HepG2 (cell line): ENCODE measurements at regions not wholly inside any gene's neighbourhood (a gene's known extent, or its start where the extent isn't known, plus 50 kb on each side); places are given as distances from the start of the nearest gene placed in this dataset.

Experiments
- CTCF ChIP-seq: sonication (generic); formaldehyde crosslinking; IDR thresholded peaks from 2 replicates; pipeline ENCODE4 v1.5.0; 2020; ENCODE audit warnings: mild to moderate bottlenecking, missing genetic modification reagents, moderate library complexity
- ESRRA ChIP-seq: sonication (generic); formaldehyde crosslinking; IDR thresholded peaks from 2 replicates; pipeline ENCODE4 v1.5.1; 2020; ENCODE audit warnings: mild to moderate bottlenecking, low read depth, missing genetic modification reagents
- RAD21 ChIP-seq: fragments of 450-650 bp; formaldehyde crosslinking; IDR thresholded peaks from 2 replicates; pipeline ENCODE4 v1.5.0; 2020; ENCODE audit warnings: mild to moderate bottlenecking
- TBP ChIP-seq: sonication (generic); formaldehyde crosslinking; IDR thresholded peaks from 2 replicates; pipeline ENCODE4 v1.5.0; 2020; ENCODE audit warnings: missing genetic modification reagents
- ZNF724P ChIP-seq: sonication (generic); formaldehyde crosslinking; IDR thresholded peaks from 2 replicates; pipeline ENCODE4 v1.8.0; 2022; ENCODE audit warnings: missing genetic modification reagents, borderline replicate concordance
- ZNF775 ChIP-seq: sonication (generic); formaldehyde crosslinking; IDR thresholded peaks from 2 replicates; pipeline ENCODE4 v1.4.0; 2020; ENCODE audit warnings: missing genetic modification reagents, mild to moderate bottlenecking, moderate library complexity, borderline replicate concordance
- TF ChIP-seq, protein P1 (sequence below): sonication (generic); formaldehyde crosslinking; IDR thresholded peaks from 2 replicates; pipeline ENCODE4 v1.8.1; 2022; ENCODE audit warnings: low read depth, mild to moderate bottlenecking, missing genetic modification reagents

- TF ChIP-seq TBP (CRISPR knock-in tag) (no peak), RAD21 (CRISPR knock-in tag) (no peak), CTCF (CRISPR knock-in tag) (no peak), ESRRA (CRISPR knock-in tag) (no peak), ZNF724P (CRISPR knock-in tag) (no peak), ZNF775 (CRISPR knock-in tag) (no peak)
- TF ChIP-seq, protein P1, sequence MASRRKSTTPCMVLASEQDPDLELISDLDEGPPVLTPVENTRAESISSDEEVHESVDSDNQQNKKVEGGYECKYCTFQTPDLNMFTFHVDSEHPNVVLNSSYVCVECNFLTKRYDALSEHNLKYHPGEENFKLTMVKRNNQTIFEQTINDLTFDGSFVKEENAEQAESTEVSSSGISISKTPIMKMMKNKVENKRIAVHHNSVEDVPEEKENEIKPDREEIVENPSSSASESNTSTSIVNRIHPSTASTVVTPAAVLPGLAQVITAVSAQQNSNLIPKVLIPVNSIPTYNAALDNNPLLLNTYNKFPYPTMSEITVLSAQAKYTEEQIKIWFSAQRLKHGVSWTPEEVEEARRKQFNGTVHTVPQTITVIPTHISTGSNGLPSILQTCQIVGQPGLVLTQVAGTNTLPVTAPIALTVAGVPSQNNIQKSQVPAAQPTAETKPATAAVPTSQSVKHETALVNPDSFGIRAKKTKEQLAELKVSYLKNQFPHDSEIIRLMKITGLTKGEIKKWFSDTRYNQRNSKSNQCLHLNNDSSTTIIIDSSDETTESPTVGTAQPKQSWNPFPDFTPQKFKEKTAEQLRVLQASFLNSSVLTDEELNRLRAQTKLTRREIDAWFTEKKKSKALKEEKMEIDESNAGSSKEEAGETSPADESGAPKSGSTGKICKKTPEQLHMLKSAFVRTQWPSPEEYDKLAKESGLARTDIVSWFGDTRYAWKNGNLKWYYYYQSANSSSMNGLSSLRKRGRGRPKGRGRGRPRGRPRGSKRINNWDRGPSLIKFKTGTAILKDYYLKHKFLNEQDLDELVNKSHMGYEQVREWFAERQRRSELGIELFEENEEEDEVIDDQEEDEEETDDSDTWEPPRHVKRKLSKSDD (CRISPR knock-in tag): no peak
Observed at GRCh38 chr10:30172091-30172490, 112.7 kb upstream of the JCAD start.
